Liver (tissue), 8 donors: ENCODE measurements at regions not wholly inside any gene's neighbourhood (a gene's known extent, or its start where the extent isn't known, plus 50 kb on each side); places are given as distances from the start of the nearest gene placed in this dataset.

Experiments used
- DNase-seq: peaks from one replicate; pipeline ENCODE4 v3.0.0-alpha.2; 2017; ENCODE audit warnings: low spot score
- H3K27ac ChIP-seq, 2 donors: one replicate each; pipeline ENCODE4 v1.7.0; 2013; ENCODE audit warnings: inconsistent platforms in 2 of 2, low read length in 2 of 2, control low read depth in 1 of 2, low read depth in 1 of 2, mild to moderate bottlenecking in 1 of 2
- H3K27me3 ChIP-seq, 4 donors: one replicate each; pipeline versions ENCODE4 v1.6.1 to v1.7.0; 2013; ENCODE audit warnings: low read length in 3 of 4, inconsistent platforms in 1 of 4, mild to moderate bottlenecking in 1 of 4, moderate library complexity in 1 of 4; ENCODE audit not compliant: control insufficient read depth in 4 of 4, insufficient read depth in 4 of 4
- H3K36me3 ChIP-seq, 4 donors: one replicate each; pipeline versions ENCODE4 v1.6.1 to v1.7.0; 2013; ENCODE audit warnings: low read length in 3 of 4, mild to moderate bottlenecking in 3 of 4, low read depth in 1 of 4, moderate library complexity in 1 of 4; ENCODE audit not compliant: control insufficient read depth in 4 of 4, insufficient read depth in 3 of 4
- H3K4me1 ChIP-seq, 4 donors: one replicate each; pipeline versions ENCODE4 v1.6.1 to v1.7.0; 2013; ENCODE audit warnings: low read length in 3 of 4, mild to moderate bottlenecking in 3 of 4, moderate library complexity in 1 of 4; ENCODE audit not compliant: control insufficient read depth in 4 of 4, insufficient read depth in 4 of 4
- H3K4me3 ChIP-seq, 3 donors: one replicate each; pipeline versions ENCODE4 v1.6.1 to v1.7.0; 2013; ENCODE audit warnings: low read length in 3 of 3, control low read depth in 1 of 3, low read depth in 1 of 3, mild to moderate bottlenecking in 1 of 3
- H3K9ac ChIP-seq, 2 donors: one replicate each; pipeline ENCODE4 v1.7.0; 2013; ENCODE audit warnings: low read length in 2 of 2, mild to moderate bottlenecking in 2 of 2, moderate library complexity in 2 of 2, control low read depth in 1 of 2, low read depth in 1 of 2
- H3K9me3 ChIP-seq, 4 donors: one replicate each; pipeline versions ENCODE4 v1.6.1 to v1.7.0; 2013; ENCODE audit warnings: low read length in 3 of 4; ENCODE audit not compliant: control insufficient read depth in 4 of 4
- FOXA1 ChIP-seq: IDR thresholded peaks from 2 replicates; pipeline ENCODE4 v1.6.1; 2016; ENCODE audit warnings: antibody characterized with exemption
- FOXA2 ChIP-seq: IDR thresholded peaks from 2 replicates; pipeline ENCODE4 v1.6.1; 2016; ENCODE audit warnings: antibody characterized with exemption
- GABPA ChIP-seq, 2 donors: IDR thresholded peaks in 1 of 2; conservative IDR thresholded peaks in 1 of 2; 2 replicates each; pipeline ENCODE4 v1.6.1; 2016; ENCODE audit warnings: antibody characterized with exemption in 2 of 2, mild to moderate bottlenecking in 1 of 2, moderate library complexity in 1 of 2
- HNF4A ChIP-seq, 2 donors: conservative IDR thresholded peaks; 2 replicates each; pipeline ENCODE4 v1.6.1; 2016; ENCODE audit warnings: antibody characterized with exemption in 2 of 2, mild to moderate bottlenecking in 2 of 2
- HNF4G ChIP-seq: IDR thresholded peaks from 2 replicates; pipeline ENCODE4 v1.6.1; 2016; ENCODE audit warnings: antibody characterized with exemption
- NR2F2 ChIP-seq: IDR thresholded peaks from 2 replicates; pipeline ENCODE4 v1.6.1; 2016; ENCODE audit warnings: antibody characterized with exemption
- RAD21 ChIP-seq, 2 donors: IDR thresholded peaks; 2 replicates each; pipeline ENCODE4 v1.6.1; 2016; ENCODE audit warnings: antibody characterized with exemption in 2 of 2, mild to moderate bottlenecking in 2 of 2
- RXRA ChIP-seq, 2 donors: IDR thresholded peaks; 2 replicates each; pipeline ENCODE4 v1.6.1; 2017 to 2018; ENCODE audit warnings: antibody characterized with exemption in 2 of 2, mild to moderate bottlenecking in 1 of 2
- SP1 ChIP-seq: IDR thresholded peaks from 2 replicates; pipeline ENCODE4 v1.6.1; 2018; ENCODE audit warnings: antibody characterized with exemption, mild to moderate bottlenecking
- YY1 ChIP-seq: IDR thresholded peaks from 2 replicates; pipeline ENCODE4 v1.6.1; 2016; ENCODE audit warnings: antibody characterized with exemption, mild to moderate bottlenecking
- WGBS: extraction: QIAGEN DNeasy Blood & Tissue Kit; methylation state at CpG from one replicate; pipeline ENCODE4 v1.1.7; 2013; 5-methylcytosine and 5-hydroxymethylcytosine counted together
- TF ChIP-seq, protein P1 (sequence below): IDR thresholded peaks from 2 replicates; pipeline ENCODE4 v1.6.1; 2016; ENCODE audit warnings: antibody characterized with exemption
- TF ChIP-seq, protein P2 (sequence below): fragments of 150-350 bp; IDR thresholded peaks from 2 replicates; pipeline ENCODE4 v1.5.1; 2017; ENCODE audit warnings: improper control_type of control experiment, low read depth, low read length; ENCODE audit not compliant: missing input control
- TF ChIP-seq, protein P3 (sequence below): IDR thresholded peaks from 2 replicates; pipeline ENCODE4 v1.6.1; 2016; ENCODE audit warnings: antibody characterized with exemption
- TF ChIP-seq, protein P4 (sequence below): IDR thresholded peaks from 2 replicates; pipeline ENCODE4 v1.6.1; 2016; ENCODE audit warnings: antibody characterized with exemption, mild to moderate bottlenecking
- donor health status: healthy.
- donor health status: healthy.
- donor health status: healthy.
- donor health status: healthy.
- donor health status: healthy.

DNA sequence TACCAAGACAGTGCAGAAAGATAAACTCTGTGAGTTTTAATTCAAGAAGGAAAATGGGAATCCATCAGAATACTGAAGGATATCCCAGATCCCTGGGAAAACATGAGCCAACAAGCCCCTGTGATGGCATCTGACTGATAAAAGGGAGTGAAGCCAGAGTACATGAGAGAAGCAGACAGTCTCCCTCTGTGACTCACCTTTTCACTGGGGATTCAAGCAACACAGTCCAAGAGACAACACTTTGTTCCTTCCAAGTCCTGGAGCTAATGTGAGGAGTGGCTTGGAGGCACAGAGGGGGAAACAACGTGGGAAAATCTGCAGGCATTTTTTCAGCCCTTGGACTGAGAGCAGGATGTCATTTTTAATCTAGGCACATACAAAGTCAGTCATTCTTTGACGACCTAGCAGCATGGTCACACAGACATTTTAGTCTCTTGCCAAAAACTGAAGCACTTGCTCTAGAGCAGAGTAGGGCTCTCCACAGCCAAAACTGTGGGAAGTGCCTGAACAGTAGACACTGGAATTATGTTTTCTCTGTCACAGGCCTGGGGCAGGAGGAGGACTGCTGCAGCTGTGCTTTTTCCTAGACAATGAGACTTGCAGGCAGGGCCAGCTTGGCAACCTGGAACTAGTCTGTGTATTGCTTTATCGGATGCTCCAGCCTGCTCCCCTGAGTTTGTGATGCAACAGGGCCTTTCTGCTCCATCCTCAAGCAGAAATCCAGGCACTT, 465.0 kb upstream of the GJE1 start:
- Histone ChIP-seq H3K27ac (no peak overlapping the region), H3K4me3 (no peak overlapping the region)
- TF ChIP-seq HNF4A (conservative IDR thresholded peaks at IDR 0.05): no peak
- no peak for TF ChIP-seq RAD21 (IDR thresholded peaks at IDR 0.05)
- no peak for TF ChIP-seq HNF4G
- no peak for TF ChIP-seq NR2F2
- TF ChIP-seq YY1: no peak
- TF ChIP-seq, protein P1, sequence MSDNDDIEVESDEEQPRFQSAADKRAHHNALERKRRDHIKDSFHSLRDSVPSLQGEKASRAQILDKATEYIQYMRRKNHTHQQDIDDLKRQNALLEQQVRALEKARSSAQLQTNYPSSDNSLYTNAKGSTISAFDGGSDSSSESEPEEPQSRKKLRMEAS: no peak
- TF ChIP-seq FOXA2: no peak
- TF ChIP-seq, protein P2, sequence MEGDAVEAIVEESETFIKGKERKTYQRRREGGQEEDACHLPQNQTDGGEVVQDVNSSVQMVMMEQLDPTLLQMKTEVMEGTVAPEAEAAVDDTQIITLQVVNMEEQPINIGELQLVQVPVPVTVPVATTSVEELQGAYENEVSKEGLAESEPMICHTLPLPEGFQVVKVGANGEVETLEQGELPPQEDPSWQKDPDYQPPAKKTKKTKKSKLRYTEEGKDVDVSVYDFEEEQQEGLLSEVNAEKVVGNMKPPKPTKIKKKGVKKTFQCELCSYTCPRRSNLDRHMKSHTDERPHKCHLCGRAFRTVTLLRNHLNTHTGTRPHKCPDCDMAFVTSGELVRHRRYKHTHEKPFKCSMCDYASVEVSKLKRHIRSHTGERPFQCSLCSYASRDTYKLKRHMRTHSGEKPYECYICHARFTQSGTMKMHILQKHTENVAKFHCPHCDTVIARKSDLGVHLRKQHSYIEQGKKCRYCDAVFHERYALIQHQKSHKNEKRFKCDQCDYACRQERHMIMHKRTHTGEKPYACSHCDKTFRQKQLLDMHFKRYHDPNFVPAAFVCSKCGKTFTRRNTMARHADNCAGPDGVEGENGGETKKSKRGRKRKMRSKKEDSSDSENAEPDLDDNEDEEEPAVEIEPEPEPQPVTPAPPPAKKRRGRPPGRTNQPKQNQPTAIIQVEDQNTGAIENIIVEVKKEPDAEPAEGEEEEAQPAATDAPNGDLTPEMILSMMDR: no peak
- TF ChIP-seq, protein P3, sequence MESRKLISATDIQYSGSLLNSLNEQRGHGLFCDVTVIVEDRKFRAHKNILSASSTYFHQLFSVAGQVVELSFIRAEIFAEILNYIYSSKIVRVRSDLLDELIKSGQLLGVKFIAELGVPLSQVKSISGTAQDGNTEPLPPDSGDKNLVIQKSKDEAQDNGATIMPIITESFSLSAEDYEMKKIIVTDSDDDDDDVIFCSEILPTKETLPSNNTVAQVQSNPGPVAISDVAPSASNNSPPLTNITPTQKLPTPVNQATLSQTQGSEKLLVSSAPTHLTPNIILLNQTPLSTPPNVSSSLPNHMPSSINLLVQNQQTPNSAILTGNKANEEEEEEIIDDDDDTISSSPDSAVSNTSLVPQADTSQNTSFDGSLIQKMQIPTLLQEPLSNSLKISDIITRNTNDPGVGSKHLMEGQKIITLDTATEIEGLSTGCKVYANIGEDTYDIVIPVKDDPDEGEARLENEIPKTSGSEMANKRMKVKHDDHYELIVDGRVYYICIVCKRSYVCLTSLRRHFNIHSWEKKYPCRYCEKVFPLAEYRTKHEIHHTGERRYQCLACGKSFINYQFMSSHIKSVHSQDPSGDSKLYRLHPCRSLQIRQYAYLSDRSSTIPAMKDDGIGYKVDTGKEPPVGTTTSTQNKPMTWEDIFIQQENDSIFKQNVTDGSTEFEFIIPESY: no peak
- TF ChIP-seq, protein P4, sequence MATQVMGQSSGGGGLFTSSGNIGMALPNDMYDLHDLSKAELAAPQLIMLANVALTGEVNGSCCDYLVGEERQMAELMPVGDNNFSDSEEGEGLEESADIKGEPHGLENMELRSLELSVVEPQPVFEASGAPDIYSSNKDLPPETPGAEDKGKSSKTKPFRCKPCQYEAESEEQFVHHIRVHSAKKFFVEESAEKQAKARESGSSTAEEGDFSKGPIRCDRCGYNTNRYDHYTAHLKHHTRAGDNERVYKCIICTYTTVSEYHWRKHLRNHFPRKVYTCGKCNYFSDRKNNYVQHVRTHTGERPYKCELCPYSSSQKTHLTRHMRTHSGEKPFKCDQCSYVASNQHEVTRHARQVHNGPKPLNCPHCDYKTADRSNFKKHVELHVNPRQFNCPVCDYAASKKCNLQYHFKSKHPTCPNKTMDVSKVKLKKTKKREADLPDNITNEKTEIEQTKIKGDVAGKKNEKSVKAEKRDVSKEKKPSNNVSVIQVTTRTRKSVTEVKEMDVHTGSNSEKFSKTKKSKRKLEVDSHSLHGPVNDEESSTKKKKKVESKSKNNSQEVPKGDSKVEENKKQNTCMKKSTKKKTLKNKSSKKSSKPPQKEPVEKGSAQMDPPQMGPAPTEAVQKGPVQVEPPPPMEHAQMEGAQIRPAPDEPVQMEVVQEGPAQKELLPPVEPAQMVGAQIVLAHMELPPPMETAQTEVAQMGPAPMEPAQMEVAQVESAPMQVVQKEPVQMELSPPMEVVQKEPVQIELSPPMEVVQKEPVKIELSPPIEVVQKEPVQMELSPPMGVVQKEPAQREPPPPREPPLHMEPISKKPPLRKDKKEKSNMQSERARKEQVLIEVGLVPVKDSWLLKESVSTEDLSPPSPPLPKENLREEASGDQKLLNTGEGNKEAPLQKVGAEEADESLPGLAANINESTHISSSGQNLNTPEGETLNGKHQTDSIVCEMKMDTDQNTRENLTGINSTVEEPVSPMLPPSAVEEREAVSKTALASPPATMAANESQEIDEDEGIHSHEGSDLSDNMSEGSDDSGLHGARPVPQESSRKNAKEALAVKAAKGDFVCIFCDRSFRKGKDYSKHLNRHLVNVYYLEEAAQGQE: no peak
- TF ChIP-seq RXRA (IDR thresholded peaks at IDR 0.05): no peak
- TF ChIP-seq GABPA (IDR thresholded peaks at IDR 0.05 in 1 of 2, conservative IDR thresholded peaks at IDR 0.05 in 1 of 2): no peak
- no peak for TF ChIP-seq SP1
- TF ChIP-seq FOXA1: no peak

DNA sequence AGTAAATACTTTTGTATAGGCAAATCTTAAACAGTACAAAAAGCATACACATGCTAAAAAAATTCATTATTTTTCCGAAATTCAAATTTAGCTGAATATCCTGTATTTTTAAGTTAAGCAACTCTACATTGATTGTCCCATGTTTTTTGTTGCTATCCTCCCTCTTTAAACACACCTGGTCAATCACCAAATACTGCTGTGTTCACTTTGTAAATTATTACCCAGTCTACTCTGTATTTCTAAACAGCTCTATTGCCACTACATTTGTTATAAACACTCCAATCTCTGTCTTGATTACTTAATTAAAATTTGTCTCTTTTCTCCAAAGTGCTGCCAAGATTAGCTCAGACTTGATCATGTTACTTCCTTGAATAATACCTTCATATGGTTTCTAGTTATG, 466.5 kb upstream of the GJE1 start:
- H3K4me1 ChIP-seq: peaks cover 0 to 4% (median 0%) of the 10 kb centered on the region in 4 donors
- H3K9ac ChIP-seq: no peak overlapping the region
- H3K9me3 ChIP-seq: no peaks in the 10 kb centered on the region
- no peak overlapping the region for H3K27ac ChIP-seq
- H3K36me3 ChIP-seq: no peaks in the 10 kb centered on the region
- H3K4me3 ChIP-seq: no peak overlapping the region
- TF ChIP-seq, protein P4: no peak
- TF ChIP-seq GABPA (IDR thresholded peaks at IDR 0.05 in 1 of 2, conservative IDR thresholded peaks at IDR 0.05 in 1 of 2): no peak
- no peak for DNase-seq
- no peaks in the 10 kb centered on the region for H3K27me3 ChIP-seq
- WGBS: 36% methylated on average over 1 of the region's 1 CpG

More for the DNA sequence above, 465.0 kb upstream of the GJE1 start:
- Histone ChIP-seq H3K9ac (no peak overlapping the region), H3K4me1 (peaks cover 0 to 4% (median 0%) of the 10 kb centered on the region in 4 donors), H3K9me3 (no peaks in the 10 kb centered on the region), H3K27me3 (no peaks in the 10 kb centered on the region), H3K36me3 (no peaks in the 10 kb centered on the region)
- WGBS: 61% methylated on average over 3 of the region's 3 CpGs
- DNase-seq: no peak
